ENCODE measurements at regions not wholly inside any gene's neighbourhood (a gene's known extent, or its start where the extent isn't known, plus 50 kb on each side); places are given as distances from the start of the nearest gene placed in this dataset.
"Not testable (repeated sequence)": the region's sequence is repeated elsewhere in the genome, so short reads cannot be mapped to it uniquely, and the experiment has no call there.

- not testable (repeated sequence) for DNase-seq (ENCODE audit: low spot score)
These were observed 321.7 kb downstream of the ZNF674 start for GRCh38 chrX:46223499-46223898.

DNA sequence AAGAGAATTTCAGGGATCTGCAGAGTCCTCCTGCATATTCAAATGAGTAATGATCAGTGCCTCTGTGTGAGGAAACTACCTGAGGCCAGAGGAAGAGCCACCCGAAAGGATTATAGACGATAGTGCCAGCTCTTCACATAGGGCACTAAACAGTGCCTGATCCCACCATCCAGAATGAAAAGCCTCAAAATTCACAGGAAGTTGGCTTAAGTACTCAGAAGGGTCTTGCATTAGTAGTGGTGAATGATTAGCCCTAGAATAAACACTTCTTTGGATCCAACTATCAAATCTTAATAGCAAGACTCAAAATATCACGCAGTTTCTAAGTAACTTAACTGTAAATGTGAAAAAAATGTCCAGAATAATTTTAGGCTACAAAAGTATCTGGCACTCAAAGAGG, 324.4 kb downstream of the ZNF674 start:
- DNase-seq (ENCODE audit: low spot score) = no peak

GRCh38 chrX:46218373-46218772, 326.8 kb downstream of the ZNF674 start:
- no peak for DNase-seq (ENCODE audit: low spot score)

- DNase-seq (ENCODE audit: low spot score) = no peak
These were observed 328.8 kb downstream of the ZNF674 start for GRCh38 chrX:46216406-46216805.

DNA sequence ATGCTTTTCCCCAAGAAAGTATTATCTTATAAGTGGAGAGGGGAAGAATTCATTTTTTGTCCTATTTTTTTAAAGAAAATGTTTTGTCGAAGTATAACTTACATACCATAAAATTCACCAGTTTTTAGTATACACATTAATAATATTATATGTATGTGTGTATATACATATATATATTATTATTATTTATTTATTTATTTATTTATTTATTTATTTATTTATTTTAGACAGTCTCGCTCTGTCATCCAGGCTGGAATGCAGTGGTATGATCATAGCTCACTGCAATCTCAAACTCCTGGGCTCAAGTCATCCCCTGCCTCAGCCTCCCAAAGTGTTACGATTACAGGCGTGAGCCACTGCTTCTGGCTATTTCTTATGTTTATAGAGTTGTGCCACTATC, 334.1 kb downstream of the ZNF674 start:
- no peak for DNase-seq (ENCODE audit: low spot score)

DNA sequence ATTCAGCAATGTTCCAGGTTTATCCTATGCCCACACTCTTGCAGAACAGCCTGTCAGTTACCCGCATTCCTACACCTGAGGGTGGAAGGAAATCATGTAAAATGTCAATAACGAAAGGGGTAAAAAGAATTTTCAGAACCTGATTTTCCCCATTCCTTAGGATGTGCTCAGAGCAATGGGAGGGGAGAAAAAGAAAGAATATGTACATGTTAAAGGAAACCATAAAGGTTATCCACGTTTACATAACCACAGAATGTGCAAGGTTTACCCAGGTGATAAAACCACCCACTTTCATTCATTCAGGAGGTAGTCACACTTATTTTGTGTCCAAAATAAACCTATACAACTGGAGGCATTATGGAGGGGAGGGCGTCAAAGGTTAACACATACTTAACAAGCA, 335.5 kb downstream of the ZNF674 start:
- no peak for DNase-seq (ENCODE audit: low spot score)

DNA sequence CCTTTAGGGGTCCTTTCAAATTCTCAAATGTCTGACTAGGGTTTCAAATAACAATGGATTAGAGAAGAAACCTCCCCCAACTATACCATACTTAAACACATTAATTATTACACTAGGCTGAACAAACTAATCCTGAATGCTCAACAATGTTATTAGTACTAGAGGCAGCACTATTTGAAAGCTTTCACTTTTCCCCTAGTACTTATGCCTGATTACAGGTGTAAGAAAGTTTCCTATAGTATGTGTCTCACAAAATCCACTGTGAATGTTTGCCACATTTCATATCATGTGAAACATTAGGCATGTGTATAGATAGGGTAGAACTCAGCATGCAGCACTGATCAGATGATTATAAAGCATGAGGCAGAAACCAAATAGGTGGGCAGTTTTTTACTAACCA, 336.2 kb downstream of the ZNF674 start:
- DNase-seq (ENCODE audit: low spot score) = no peak

- no peak for DNase-seq (ENCODE audit: low spot score)
These were observed 336.9 kb downstream of the ZNF674 start for GRCh38 chrX:46208225-46208854.

DNA sequence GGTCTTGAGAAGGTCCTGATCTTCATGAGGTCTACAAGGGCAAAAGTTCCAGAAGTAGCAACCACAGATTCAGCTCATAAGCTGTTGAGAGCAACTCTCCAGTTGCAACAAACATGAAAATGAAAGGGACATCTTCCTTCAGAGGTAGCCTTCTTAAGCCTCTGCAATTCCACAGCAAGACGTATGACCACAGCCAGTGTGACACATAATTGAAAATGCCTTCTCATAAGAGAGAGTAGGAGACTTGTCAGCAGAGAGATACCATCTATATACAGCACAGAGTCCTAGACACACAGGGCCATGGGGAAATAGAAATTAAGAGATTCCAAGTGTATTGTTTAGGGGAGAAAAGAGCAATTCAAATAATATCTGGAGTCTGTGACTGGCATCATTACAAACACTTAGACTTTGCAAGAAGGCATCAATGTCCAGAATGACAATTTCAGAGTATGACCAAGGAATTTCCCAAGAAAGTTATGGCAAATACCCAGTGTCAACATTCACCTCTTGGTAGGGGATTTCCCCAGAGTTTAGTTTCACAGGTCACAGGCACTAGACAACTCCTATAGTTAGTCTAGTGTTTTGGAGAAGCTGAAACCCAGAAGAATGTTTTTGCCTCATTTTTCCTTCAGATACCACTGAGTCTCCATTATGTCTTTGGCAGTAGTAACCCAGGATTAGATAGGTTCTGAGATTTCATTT, 340.3 kb downstream of the ZNF674 start:
- DNase-seq (ENCODE audit: low spot score) = no peak

GRCh38 chrX:46202733-46203514, 342.3 kb downstream of the ZNF674 start:
- DNase-seq (ENCODE audit: low spot score) = no peak

DNA sequence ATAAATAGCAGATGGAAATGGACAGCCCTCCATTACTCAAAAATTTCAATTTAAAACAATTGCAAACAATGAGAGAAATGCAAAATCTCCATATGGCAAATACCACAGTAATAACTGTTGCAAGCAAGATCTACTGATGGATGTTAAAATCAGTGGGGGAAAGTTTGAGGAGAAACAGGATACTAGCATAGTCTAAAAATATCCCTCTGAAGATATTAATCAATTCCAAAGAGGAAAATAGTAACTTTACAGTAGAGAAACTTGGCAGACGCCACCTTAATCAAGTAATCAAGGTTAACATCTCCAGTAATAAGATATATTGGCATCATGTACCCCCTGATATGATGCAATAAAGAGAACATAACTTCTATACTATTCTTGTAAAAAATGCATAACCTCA, 344.8 kb downstream of the ZNF674 start:
- no peak for DNase-seq (ENCODE audit: low spot score)

- DNase-seq (ENCODE audit: low spot score) = no peak
These were observed 346.4 kb downstream of the ZNF674 start for GRCh38 chrX:46198858-46199257.

GRCh38 chrX:46186811-46187106, 358.5 kb downstream of the ZNF674 start:
- DNase-seq (ENCODE audit: low spot score) = not testable (repeated sequence)

GRCh38 chrX:46185923-46186810, 359.1 kb downstream of the ZNF674 start:
- DNase-seq (ENCODE audit: low spot score) = no peak

GRCh38 chrX:46184749-46185148, 360.5 kb downstream of the ZNF674 start:
- DNase-seq (ENCODE audit: low spot score) = no peak

GRCh38 chrX:46180258-46180687, 364.9 kb downstream of the ZNF674 start:
- peak; percentile 12 for DNase-seq (ENCODE audit: low spot score)

GRCh38 chrX:46179748-46180147, 365.5 kb downstream of the ZNF674 start:
- no peak for DNase-seq (ENCODE audit: low spot score)

DNA sequence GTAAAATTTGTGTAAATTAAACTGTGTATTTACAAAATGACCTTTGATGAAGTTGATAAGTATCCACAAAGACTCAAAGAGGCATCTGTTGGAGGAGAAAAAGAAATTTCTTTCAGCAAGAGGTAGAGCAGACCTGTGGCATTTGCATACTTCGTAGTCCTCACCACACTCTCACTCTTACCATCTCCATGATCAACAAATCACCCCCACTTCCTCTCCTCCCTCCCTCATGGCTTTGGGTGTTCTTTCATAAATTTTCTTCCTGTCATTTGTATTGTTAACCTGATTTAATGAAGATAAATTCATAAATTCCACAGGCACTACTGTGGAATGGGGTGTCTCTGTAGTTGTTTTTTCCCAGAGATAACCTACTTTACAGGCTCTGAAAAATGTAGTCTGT, 366.5 kb downstream of the ZNF674 start:
- DNase-seq (ENCODE audit: low spot score) = no peak

DNA sequence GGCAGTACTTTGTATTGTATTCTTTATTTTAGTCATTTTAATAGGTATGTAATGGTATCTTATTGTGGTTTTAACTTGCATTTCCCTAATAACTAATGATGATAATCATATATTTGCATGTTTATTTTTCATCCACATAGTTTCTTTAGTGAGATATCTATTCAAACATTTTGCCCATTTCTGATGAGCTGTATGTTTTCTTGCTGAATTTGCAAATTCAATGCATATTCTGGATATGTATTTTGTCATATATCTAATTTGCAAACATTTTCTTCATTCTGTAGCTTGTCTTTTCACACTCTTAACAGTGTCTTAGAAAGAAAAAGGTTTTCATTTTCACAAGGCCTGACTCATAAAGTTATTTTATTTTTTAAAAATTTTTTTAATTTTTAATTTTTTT, 372.1 kb downstream of the ZNF674 start:
- no peak for DNase-seq (ENCODE audit: low spot score)

- not testable (repeated sequence) for DNase-seq (ENCODE audit: low spot score)
These were observed 373.8 kb downstream of the ZNF674 start for GRCh38 chrX:46171457-46171856.

GRCh38 chrX:46169808-46170207, 375.4 kb downstream of the ZNF674 start:
- DNase-seq (ENCODE audit: low spot score) = no peak

DNA sequence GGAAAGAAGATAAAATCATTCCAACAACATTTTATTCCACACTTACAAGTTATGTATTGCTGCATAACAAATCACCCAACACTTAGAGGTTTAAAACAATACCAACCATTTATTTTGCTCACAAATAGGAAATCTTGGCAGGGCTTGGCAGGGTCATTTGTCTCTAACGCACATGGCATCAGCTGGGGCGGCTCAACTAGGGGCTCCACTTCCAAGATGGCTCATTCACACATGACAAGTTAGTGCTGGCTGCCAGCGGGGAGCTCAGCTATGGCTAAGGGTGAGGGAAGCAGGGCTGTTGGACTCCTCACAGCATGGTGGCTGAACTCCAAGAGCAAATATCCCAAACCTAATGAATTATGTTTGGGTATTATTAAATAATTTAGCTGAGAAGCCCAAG, 377.0 kb downstream of the ZNF674 start:
- DNase-seq (ENCODE audit: low spot score) = no peak
